HG03045 (cell line): ENCODE measurements at regions not wholly inside any gene's neighbourhood (a gene's known extent, or its start where the extent isn't known, plus 50 kb on each side); places are given as distances from the start of the nearest gene placed in this dataset.

Experiments
- ATAC-seq: cut with Tn5 transposase; IDR thresholded peaks from one replicate; pipeline ENCODE4 v1.9.1; 2021; ENCODE audit warnings: mild to moderate bottlenecking, moderate library complexity; ENCODE audit not compliant: unreplicated experiment

- no peak for ATAC-seq
Measured at GRCh38 chr3:59698091-59698490, 648.3 kb upstream of the CFAP20DC start.

GRCh38 chr3:59696783-59697182, 647.0 kb upstream of the CFAP20DC start:
- no peak for ATAC-seq

DNA sequence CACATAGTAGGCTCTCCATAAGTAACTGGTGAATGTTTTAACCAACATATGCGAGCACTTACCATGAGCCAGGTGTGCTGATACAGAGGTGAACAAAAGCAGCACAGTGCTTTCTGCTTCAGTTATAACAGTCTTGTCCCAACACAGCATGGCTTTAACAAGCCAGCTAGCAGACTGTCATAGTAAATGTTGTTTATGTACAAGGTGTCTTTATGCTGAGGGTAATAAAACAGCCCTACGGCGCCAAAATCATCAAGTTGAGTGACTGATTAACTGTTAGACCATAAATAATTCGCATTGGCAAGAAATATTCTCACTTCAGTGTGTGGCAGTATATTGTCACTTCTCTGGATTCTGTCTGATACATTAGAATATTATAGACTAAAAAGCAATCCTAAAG, 646.0 kb upstream of the CFAP20DC start:
- ATAC-seq = no peak

GRCh38 chr3:59692117-59692516, 642.3 kb upstream of the CFAP20DC start:
- no peak for ATAC-seq

- ATAC-seq = no peak
Measured at GRCh38 chr3:59690886-59691285, 641.1 kb upstream of the CFAP20DC start.

GRCh38 chr3:59688636-59689035, 638.8 kb upstream of the CFAP20DC start:
- ATAC-seq = no peak

DNA sequence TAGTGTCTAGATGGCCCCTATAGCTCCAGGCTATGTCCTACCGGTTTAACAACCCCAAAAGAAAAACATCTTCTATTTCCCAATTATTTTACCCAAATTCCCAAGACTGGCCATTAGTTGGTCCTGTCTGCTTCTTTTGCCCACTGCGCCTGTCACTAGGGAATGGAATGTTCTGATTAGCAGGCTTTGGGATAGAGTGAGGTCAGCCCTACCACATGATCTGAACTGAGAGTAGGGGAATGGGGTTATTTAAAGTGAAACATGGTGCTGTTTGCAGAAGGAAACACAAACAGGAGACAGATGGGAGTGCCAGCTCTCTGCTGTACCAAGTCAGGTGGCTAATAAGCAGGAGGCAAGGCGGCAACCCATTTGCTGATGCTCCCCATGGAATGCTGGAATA, 635.6 kb upstream of the CFAP20DC start:
- no peak for ATAC-seq

GRCh38 chr3:59684766-59685165, 634.9 kb upstream of the CFAP20DC start:
- no peak for ATAC-seq

DNA sequence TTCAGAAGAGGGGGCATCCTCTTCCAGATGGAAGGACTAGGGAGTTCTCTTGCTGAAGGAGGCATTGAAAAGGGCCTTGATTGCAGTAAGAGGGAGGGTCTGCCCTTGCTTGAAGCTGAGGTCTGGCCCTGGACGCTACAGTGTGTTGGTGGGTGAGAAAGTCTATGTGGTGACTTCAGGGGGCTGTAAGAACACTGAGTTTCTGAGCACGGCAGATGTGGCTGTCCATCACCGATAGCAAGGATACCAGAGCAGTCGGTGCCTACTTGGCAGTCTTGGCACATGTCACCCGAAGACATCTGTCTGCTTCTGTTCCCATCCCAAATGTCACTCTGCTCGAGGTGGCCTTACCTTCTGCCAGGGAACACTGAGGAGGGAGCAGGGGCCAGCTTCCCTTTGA, 631.1 kb upstream of the CFAP20DC start:
- no peak for ATAC-seq

GRCh38 chr3:59677747-59678702, 628.2 kb upstream of the CFAP20DC start:
- no peak for ATAC-seq

GRCh38 chr3:59675495-59675894, 625.7 kb upstream of the CFAP20DC start:
- ATAC-seq = no peak

DNA sequence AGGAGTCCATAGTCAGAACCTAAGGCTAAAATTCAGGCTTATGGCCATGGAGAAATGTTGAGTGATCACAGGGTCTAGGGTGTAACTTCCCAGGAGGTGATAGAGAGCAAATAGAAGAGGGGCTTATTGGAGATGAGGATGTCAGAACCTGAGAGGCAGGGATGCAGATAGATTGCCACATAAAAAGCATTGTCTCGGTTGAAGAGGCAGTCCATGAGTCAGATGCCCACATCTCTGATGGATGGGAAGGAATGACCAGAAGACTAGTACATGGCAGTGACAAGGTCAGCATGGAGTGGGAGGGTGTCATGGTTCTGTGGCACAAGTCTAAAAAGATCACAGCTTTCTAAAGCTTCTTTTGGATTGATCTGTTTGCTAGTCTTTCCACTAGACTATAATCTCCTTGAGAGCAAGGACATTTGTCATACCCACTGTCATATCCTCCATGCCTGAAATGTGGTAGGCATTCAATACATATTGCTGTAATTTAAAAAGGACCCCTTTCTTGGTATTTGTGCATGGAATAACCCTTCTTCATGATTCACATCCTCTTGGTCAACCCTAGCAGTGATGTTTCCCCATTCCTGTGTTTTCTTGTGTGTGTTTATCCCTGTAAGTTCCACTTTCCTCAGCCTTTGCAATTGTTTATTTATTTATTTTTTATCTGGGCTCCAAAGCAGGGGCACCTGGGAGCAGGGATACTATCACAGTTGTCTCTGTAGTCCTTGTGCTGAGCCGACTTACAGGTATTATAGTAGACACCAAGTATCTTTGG, 613.4 kb upstream of the CFAP20DC start:
- no peak for ATAC-seq

DNA sequence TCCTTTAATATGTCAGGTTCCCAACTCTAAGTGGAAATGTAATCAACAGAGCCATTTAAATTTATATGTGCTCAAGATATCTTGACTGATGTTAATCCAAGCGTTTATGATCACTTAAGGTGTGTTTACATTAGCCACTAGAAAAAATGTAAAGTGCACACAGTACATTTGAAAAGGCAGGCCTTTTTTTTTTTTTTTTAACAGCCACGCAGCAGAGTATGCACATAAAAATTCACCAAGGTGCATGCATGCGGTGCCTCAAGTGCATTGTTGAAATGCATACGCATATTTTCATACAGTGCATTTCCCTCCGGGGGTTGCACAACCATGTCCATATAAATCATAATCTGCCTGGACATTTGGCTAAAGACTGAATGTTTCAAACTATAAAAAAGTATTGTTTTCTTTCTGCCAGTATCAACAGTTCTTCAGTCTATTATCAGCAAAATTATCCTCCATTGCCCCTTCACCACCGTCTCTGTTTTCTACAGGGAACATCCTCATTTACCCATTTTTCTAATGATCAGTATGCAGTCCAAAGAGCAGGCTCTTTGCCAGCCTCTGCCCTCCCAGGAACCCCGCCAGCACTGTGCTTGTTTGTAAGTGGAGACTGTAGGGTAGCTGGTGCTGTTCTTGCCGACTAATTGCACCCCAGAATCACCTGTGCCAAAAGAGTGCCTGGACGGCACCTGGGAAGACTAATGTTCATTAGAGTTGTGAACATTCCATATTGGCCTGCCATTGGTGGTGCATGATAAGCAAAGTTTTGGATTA, 611.2 kb upstream of the CFAP20DC start:
- ATAC-seq = no peak

DNA sequence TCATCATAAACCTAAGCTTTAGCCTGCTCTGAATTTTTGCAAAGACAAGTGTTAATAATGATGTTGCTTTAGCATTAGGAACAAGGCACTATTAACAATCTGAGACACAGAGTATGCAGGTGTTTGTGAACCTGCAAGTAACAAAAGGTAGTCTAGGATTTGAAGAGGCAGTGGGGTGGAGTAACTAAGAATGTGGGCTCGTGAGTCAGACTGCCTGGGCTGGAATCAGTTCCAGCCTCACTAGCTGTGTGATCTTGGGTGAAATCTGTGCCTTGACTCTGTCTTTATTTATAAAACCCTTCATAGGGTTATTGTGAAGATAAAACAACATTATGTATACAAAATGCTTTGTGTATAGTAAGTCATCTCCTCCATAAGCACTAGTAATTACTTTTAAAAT, 610.6 kb upstream of the CFAP20DC start:
- no peak for ATAC-seq

- ATAC-seq = no peak
Measured at GRCh38 chr3:59659755-59660154, 609.9 kb upstream of the CFAP20DC start.

- ATAC-seq = no peak
Measured at GRCh38 chr3:59658866-59659265, 609.0 kb upstream of the CFAP20DC start.

- ATAC-seq = no peak
Measured at GRCh38 chr3:59658274-59658673, 608.4 kb upstream of the CFAP20DC start.

- no peak for ATAC-seq
Measured at GRCh38 chr3:59655418-59656015, 605.7 kb upstream of the CFAP20DC start.

DNA sequence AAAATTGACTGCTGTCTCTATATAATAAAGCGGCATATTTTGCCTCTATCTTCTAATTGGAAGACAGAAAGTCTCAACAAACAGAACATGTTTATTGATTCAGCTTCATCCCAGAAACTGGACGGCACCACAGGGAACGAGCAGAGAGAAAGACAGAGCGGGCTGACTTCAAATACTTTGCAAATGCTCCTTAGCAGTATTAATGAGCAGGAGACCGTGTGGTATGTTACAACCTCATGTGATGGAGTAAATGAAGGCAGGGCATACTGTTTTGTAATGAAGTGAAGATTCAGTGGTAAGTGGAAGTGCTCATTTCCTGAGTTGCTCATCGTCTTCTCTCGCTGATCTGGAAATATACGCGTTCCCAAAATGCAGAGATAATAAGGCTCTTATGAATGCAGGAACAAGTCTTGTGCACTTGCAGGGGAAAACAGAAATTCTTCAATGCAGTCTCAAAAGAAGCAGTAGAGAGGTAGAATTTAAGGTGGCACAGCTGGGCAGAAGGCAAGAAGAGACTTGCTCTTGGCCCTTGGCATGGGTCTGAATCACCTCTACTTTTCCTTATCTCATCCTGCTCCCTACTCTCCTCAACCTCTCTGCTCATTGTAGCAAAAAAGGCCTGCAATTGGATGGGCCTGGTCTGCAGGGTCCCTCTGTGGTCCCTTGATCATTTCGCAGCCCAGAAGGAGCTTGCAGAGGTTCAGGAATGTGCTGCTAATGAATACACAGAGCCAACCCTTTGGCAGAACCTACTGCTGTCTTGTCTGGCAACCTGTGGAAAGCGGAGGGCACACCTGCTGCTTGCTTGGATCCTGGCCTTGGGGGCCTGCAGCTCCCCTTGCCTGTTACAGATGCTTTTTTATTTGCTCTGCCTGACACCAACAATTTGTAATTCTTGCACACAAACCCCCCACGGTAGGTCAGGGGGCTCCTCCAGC, 604.9 kb upstream of the CFAP20DC start:
- ATAC-seq = no peak

GRCh38 chr3:59654123-59654479, 604.3 kb upstream of the CFAP20DC start:
- no peak for ATAC-seq
